OCI-LY1 (cell line): ENCODE measurements at regions not wholly inside any gene's neighbourhood (a gene's known extent, or its start where the extent isn't known, plus 50 kb on each side); places are given as distances from the start of the nearest gene placed in this dataset.

Source experiments
- H2AFZ ChIP-seq: fragments of 200-600 bp; sonication (generic), shearing (Covaris generic); 2 replicates; pipeline ENCODE4 v1.6.0; 2014; ENCODE audit warnings: antibody characterized with exemption, mild to moderate bottlenecking, low read length
- H3F3A ChIP-seq: fragments of 200-600 bp; sonication (generic), shearing (Covaris generic); 2 replicates; pipeline ENCODE4 v1.6.0; 2014; ENCODE audit warnings: mild to moderate bottlenecking, antibody characterized with exemption, low read length, moderate library complexity; ENCODE audit not compliant: insufficient read depth
- H3K27ac ChIP-seq: fragments of 200-600 bp; sonication (generic); 2 replicates; pipeline ENCODE4 v1.5.1; 2014; ENCODE audit warnings: low read length, mixed run types, mild to moderate bottlenecking, low read depth; ENCODE audit not compliant: poor library complexity, severe bottlenecking
- H3K27me3 ChIP-seq: fragments of 200-600 bp; sonication (generic); 2 replicates; pipeline ENCODE4 v1.6.0; 2014; ENCODE audit warnings: antibody characterized with exemption, mild to moderate bottlenecking, low read length, moderate library complexity; ENCODE audit not compliant: insufficient read depth
- H3K36me3 ChIP-seq: fragments of 200-600 bp; sonication (generic); 2 replicates; pipeline ENCODE4 v1.6.1; 2014; ENCODE audit warnings: mild to moderate bottlenecking, antibody characterized with exemption, low read length, moderate library complexity, mixed read lengths; ENCODE audit not compliant: insufficient read depth
- H3K4me1 ChIP-seq: fragments of 200-600 bp; sonication (generic); 2 replicates; pipeline ENCODE4 v1.5.1; 2014; ENCODE audit warnings: mild to moderate bottlenecking, low read length, moderate library complexity; ENCODE audit not compliant: insufficient read depth, severe bottlenecking
- H3K4me2 ChIP-seq: fragments of 200-600 bp; sonication (generic), shearing (Covaris generic); 2 replicates; pipeline ENCODE4 v1.6.1; 2014; ENCODE audit warnings: low read length
- H3K4me3 ChIP-seq: fragments of 200-600 bp; sonication (generic); 2 replicates; pipeline ENCODE4 v1.5.1; 2014; ENCODE audit warnings: low read length, low read depth, mild to moderate bottlenecking, mixed read lengths; ENCODE audit not compliant: poor library complexity, severe bottlenecking
- H3K79me2 ChIP-seq: fragments of 200-600 bp; shearing (Covaris generic); 2 replicates; pipeline ENCODE4 v1.6.1; 2016; ENCODE audit warnings: mixed run types, low read length, mixed read lengths; ENCODE audit not compliant: insufficient read depth
- H3K9ac ChIP-seq: fragments of 200-600 bp; sonication (generic), shearing (Covaris generic); 2 replicates; pipeline ENCODE4 v1.6.1; 2014; ENCODE audit warnings: mild to moderate bottlenecking, low read length, mixed read lengths
- H3K9me2 ChIP-seq: fragments of 200-600 bp; sonication (generic), shearing (Covaris generic); 2 replicates; pipeline ENCODE4 v1.6.1; 2014; ENCODE audit warnings: low read depth, mild to moderate bottlenecking, low read length, mixed read lengths
- H3K9me3 ChIP-seq: fragments of 200-600 bp; shearing (Covaris generic); 2 replicates; pipeline ENCODE4 v1.6.1; 2014; ENCODE audit warnings: low read length, mixed read lengths
- H4K20me1 ChIP-seq: fragments of 200-600 bp; sonication (generic), shearing (Covaris generic); 2 replicates; pipeline ENCODE4 v1.6.0; 2016; ENCODE audit warnings: mild to moderate bottlenecking, low read length; ENCODE audit not compliant: insufficient read depth
- CTCF ChIP-seq: fragments of 200-600 bp; sonication (generic), shearing (Covaris generic); IDR thresholded peaks from 2 replicates; pipeline ENCODE4 v1.5.1; 2017; ENCODE audit warnings: mild to moderate bottlenecking, antibody characterized with exemption, low read length, moderate library complexity, mixed read lengths
- EZH2 ChIP-seq: fragments of 200-600 bp; sonication (generic), shearing (Covaris generic); IDR thresholded peaks from 2 replicates; pipeline ENCODE4 v1.8.0; 2017; ENCODE audit warnings: borderline replicate concordance, mixed run types, mild to moderate bottlenecking, antibody characterized with exemption, low read length, moderate library complexity, mixed read lengths

- H3F3A ChIP-seq = no peaks in the 10 kb centered on the region
- no peak overlapping the region for H2AFZ ChIP-seq
- H3K27ac ChIP-seq = no peak overlapping the region
- TF ChIP-seq CTCF (no peak), EZH2 (no peak)
- no peaks in the 10 kb centered on the region for H3K36me3 ChIP-seq
- no peaks in the 10 kb centered on the region for H3K4me1 ChIP-seq
- H3K9ac ChIP-seq = no peak overlapping the region
- H3K4me2 ChIP-seq = no peak overlapping the region
- H3K79me2 ChIP-seq = no peaks in the 10 kb centered on the region
- H3K9me3 ChIP-seq = no peaks in the 10 kb centered on the region
- no peak overlapping the region for H3K4me3 ChIP-seq
- H3K9me2 ChIP-seq = no peaks in the 10 kb centered on the region
- no peaks in the 10 kb centered on the region for H4K20me1 ChIP-seq
- 0 out of 2 replicates have a peak, but pooled peaks cover 3% of the 10 kb centered on the region for H3K27me3 ChIP-seq
Measured at GRCh38 chr2:152874955-152875354, 156.5 kb downstream of the ARL6IP6 start.

GRCh38 chr2:152870239-152870638 is 151.8 kb downstream of the ARL6IP6 start:
- H3F3A ChIP-seq = no peaks in the 10 kb centered on the region
- no peak overlapping the region for H3K4me3 ChIP-seq
- no peaks in the 10 kb centered on the region for H4K20me1 ChIP-seq
- H3K27me3 ChIP-seq = no peaks in the 10 kb centered on the region
- H2AFZ ChIP-seq = no peak overlapping the region
- H3K4me1 ChIP-seq = no peaks in the 10 kb centered on the region
- H3K27ac ChIP-seq = no peak overlapping the region
- H3K79me2 ChIP-seq = no peaks in the 10 kb centered on the region
- no peaks in the 10 kb centered on the region for H3K9me2 ChIP-seq
- H3K36me3 ChIP-seq = no peaks in the 10 kb centered on the region
- H3K9ac ChIP-seq = no peak overlapping the region
- H3K4me2 ChIP-seq = no peak overlapping the region
- H3K9me3 ChIP-seq = no peaks in the 10 kb centered on the region
- no peak for TF ChIP-seq EZH2
- TF ChIP-seq CTCF = no peak

GRCh38 chr2:152867397-152867796 is 149.0 kb downstream of the ARL6IP6 start:
- H3K4me1 ChIP-seq = no peaks in the 10 kb centered on the region
- H3F3A ChIP-seq = no peaks in the 10 kb centered on the region
- TF ChIP-seq CTCF = no peak
- no peak for TF ChIP-seq EZH2
- H2AFZ ChIP-seq = no peak overlapping the region
- no peaks in the 10 kb centered on the region for H3K9me3 ChIP-seq
- no peaks in the 10 kb centered on the region for H3K79me2 ChIP-seq
- no peak overlapping the region for H3K9ac ChIP-seq
- no peaks in the 10 kb centered on the region for H3K9me2 ChIP-seq
- no peak overlapping the region for H3K4me3 ChIP-seq
- H4K20me1 ChIP-seq = no peaks in the 10 kb centered on the region
- H3K4me2 ChIP-seq = no peak overlapping the region
- no peaks in the 10 kb centered on the region for H3K27me3 ChIP-seq
- no peaks in the 10 kb centered on the region for H3K36me3 ChIP-seq
- no peak overlapping the region for H3K27ac ChIP-seq
